ENCODE measurements at regions not wholly inside any gene's neighbourhood (a gene's known extent, or its start where the extent isn't known, plus 50 kb on each side); places are given as distances from the start of the nearest gene placed in this dataset.
A peak's percentile ranks its signal among the peaks of the same experiment; 100 is the strongest.

GRCh38 chr12:103011974-103012763 is 54.7 kb downstream of the ASCL1 start:
- no peak for DNase-seq

DNA sequence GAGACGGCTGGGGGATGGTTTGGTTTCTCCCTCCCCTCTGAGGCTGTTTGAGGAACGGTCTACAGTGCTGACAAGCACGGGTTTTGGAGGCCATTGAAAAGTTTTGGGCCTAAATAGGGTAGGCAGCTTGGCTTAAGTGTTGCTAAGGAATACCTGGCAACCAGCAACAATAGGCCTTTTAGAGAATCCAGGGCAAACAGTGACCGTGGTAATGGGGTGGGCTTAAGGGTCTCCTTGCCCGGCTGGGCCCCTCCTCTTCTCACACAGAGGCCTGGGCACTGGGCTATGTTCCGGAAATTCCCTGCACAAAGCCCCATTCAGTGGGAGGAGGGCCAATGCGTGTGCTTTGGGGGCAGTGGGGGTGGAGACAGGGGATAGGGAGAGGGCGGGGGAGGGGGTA is 55.4 kb downstream of the ASCL1 start:
- peak in 2 of 3 experiments; percentile 13 to 27 for DNase-seq

- DNase-seq: peak in 2 of 3 experiments; percentile 60 to 77
Measured at GRCh38 chr12:103013741-103014300, 56.3 kb downstream of the ASCL1 start.

DNA sequence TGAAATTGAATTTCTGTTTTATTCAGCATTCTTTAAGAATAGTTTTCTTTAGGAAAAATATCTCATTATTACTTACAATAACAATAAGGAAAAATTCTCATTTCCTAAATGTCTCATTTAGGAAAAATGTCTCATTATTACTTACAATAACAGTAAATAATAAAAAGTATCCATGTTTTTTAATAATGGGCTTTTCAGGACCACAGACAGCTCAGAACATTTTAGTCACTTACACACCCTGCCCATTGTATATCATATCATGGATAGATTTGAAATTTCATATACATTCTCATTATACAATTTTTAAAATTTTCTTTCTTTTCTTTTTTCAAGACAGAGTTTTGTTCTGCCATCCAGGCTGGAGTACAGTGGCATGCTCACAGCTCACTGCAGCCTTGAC is 58.9 kb downstream of the ASCL1 start:
- DNase-seq: no peak

- DNase-seq: no peak
Measured at GRCh38 chr12:103020839-103021238, 63.4 kb downstream of the ASCL1 start.

DNA sequence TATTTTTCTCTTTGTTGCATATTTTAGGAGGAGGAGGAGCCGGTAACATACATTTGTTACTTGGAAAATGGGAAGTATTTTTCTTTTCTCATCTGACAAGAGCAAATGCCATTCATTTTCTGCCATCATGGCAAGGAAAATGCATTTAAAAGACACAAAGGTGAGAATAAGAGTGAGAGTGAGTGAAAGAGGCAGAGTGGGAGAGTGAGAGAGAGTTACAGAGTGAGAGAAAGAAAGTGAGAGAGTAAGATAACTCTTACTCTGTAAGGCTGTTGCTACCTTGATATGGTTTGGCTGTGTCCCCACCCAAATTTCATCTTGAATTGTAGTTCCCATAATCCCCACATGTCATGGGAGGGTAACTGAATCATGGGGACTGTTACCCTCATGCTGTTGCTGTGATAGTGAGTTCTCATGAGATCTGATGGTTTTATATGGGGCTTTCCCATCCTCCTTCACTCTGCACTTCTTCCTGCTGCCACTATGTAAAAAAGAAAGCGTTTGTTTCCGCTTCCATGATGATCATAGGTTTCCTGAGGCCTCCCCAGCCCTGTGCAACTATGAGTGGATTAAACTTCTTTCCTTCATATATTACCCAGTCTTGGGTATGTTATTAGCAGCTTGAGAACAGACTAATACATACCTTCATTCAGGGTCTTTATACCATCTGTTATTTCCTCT is 64.2 kb downstream of the ASCL1 start:
- DNase-seq: no peak

DNA sequence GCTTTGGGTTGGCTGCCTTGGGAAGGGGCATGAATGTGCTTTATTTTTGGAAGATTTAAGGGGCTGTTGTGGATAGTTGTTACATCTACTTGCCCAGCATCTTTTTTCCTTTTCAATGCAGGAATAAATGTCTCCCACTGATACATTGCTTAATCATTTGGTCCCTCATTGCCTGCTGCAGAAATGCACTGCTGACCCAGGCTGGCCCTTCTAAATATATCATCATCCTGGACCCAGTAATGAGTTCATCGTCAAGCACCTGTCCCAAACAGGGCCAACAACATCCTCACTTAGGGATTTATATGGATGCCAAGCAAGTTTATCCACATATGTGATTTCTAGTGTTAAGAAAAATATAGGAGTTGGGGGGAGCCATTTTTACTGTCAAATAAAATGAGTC is 67.2 kb downstream of the ASCL1 start:
- DNase-seq: no peak

DNA sequence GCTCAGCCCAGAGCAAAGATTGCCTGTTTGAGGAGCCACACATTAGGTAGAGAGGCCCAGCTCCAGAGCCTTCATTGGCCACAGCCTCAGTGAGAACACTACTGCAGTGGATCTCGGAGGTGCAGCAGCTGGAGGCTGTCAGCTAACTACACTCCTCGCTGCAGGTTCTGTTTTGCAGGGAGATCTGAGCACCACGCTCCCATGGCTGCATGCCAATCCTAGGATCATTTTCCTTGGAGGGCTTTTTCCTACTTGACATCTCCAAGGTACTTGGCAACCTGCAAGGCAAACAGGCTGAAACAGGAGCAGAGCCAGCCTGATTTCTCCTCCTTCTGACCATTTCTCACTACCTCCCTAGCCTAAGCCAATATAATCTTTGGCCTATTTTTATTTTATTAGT is 69.2 kb downstream of the ASCL1 start:
- DNase-seq: peak; percentile 79 to 99 (median 95)

DNA sequence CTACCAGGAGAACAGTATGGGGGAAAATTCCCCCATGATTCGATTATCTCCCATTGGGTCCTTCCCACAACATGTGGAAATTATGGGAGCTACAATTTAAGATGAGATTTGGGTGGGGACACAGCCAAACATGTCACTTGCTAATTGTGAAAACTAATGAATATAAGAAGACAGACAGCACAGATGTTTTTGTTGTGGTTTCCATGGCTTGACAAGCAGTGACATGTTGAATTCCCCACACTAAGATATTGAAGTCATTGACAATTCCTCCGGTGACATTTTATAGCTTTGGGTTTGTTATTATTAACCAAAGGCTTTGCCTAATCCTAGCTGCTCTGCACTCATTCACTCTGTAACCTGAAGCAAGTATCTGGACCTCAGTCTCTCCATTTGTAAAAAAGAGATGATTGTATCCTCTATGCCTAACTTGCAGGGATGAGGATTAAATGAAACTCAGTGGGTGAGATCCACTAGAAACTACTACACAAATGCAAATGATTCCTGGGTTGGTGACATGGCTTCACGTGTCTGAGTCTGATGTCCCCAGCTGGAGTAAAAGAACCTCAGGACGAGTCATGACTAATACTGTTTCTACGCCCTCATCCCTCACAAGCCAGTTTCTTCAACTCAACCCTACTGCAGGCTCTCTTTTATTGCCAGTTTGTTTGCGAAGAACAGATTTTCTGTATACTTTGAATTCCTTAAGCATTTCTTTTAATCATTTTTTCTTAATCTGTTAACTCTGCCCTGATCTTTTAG is 71.6 kb downstream of the ASCL1 start:
- DNase-seq: peak in 1 of 3 experiments; percentile 74

- no peak for DNase-seq
Measured at GRCh38 chr12:103036581-103037214, 79.2 kb downstream of the ASCL1 start.

DNA sequence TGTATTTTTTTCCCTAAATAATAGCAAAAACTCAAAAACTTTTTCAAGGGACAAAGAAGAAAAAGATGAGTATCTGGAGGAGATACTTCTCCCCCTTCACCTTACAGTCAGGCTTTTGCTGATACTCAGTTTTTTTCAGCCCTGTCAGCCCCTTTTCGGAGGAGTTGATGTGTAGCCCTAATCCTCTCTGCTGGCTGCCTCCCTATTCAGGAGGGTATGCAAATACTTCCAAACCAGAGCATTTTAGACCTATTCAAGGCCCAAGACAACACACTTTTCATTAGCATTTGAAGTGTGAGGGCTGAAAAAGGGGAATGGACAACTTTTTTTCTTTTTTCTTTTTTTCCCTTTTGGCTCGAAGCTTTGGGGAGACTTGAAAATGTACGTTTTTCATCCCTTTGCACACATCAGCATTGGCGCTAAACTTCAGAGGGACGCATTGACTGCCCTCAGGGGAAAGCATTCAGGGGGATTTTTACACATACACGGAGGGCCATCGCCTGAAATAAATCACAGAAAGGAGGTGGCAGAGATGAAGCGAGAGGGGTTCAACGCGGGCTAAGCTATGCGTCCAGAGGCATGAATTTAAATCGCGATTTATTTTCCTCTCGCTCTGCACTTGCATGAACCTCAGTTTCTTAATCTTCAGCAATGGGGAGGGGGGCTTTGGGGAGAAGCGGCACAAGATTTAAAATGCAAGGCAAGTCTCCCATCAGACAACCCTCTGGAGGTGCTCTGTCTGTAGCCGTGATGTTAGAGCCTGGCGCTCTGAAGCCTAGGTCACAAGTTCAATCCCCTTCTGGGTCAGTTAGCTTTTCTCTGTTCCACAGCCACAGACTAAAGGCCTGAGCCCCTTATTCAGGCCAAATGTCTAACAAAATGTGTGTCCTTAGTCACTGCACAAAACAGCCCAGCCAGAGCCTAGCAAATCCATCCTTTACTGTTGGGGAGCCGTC is 86.3 kb downstream of the ASCL1 start:
- DNase-seq: no peak

DNA sequence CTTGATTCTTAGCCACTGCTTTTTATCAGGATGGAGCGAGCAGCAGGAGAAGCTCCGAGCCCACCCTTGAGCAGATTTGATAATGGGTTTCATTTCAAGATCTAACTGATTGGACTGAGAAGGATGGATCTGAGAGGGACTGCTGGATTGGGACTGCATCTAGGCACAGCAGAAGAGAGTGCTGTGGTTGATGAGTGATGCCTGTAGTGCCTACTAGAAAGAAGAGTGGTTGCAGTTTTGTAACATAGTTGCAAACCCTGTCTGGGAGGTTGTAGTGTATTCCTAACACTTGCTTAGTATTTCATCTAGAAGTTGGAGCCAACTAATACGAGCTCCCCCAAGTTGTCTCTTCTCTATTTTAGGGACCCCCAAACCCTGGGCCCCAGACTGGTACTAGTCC is 88.7 kb downstream of the ASCL1 start:
- no peak for DNase-seq

DNA sequence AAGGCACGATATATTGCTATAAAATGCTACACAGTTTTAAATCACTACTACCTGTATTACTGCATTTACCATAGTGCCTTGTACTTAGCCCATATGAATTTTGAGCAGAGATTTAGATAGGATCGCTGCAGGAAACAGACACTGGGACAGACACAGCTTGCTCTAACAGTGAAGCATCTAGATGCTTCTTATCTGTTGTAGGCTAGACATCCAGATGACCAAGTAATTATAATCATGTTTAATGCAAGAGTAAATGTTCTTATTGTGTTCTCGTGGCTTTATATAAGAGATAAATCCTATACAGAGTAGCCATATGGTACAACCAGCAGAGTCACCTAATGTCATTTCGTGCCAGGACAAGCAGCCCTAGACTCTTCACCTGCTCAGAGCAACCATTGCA is 92.8 kb downstream of the ASCL1 start:
- peak in 1 of 3 experiments; percentile 20 for DNase-seq

DNA sequence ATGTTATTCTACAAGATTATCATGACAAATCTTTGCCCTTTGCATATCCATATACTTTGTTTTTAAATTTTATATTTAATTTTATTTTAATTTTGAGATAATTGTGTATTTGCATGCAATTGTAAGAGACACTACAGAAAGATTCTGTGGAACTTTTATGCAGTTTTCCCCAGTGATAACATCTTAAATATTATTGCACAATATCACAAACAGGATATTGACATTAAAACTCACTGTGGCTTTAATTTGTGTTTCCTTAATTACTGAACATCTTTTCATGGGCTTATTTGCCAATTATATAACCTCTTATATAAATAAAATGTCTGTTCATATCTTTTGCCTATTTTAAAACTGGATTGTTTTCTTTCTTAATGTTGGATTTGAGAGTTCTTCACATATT is 95.6 kb downstream of the ASCL1 start:
- no peak for DNase-seq

GRCh38 chr12:103073630-103074029 is 116.2 kb downstream of the ASCL1 start:
- DNase-seq: no peak

DNA sequence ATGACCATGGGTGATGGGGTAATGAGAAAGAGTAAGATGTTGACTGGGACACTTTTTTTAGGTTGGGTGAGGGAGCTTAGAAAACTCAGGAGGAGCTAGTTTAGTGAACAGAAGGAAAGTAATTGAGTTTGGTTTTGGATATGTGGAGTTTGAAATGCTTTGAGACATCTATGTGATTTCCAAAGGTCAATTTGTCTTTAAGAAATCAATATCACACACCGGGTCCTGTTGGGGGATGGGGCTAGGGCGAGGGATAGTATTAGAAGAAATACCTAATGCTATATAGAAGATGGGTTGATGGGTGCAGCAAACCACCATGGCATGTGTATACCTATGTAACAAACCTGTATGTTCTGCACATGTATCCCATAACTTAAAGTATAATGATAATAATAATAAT is 118.4 kb downstream of the ASCL1 start:
- no peak for DNase-seq

DNA sequence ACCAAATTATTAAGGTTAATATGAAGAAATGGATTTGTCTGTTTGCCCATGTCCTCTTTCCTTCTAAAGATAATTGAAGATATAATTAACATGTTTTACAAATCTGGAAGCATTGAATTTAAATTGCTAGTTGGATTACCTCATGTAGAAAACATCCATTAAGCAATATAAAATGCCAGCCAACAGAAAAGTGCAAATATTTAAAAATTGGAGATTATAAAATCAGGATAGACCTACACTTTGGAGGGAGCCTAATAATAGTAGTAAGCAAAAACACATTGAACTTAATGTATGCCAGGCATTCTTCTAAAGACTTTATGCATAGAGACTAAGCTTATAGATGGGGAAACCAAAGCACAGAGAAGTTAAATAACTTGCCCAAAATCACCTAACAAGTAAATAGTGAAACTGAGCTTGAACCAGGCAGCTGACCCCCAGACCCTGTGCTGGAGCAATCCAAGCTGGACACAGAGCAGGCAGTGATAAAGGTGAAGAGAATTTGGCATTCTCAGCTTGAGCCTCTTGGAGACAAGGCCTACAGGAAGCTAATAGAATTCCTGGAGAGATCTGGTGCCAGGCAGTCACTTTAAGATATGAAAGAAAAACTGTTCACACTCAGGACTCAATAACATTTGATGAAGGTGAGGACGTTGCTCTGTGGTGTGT is 119.8 kb downstream of the ASCL1 start:
- DNase-seq: peak in 1 of 3 experiments; percentile 51

DNA sequence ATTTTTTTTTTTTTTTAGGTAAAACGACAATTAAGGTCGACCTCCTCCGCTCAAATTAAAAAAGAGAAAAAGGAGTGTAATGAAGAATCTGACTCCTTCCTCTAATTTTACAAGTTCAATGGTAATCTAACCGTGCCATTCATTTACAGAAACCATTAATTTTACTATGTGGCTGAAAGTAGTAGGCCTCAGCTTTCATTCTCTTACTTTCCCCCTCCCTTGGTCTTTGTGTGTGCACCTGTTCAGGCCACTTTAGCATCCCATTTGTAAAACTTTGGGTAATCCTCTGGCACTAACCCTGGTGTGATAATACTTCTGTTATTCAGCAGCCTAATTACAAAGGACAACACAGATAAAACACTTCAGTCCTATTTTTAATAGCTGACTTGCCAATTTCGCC is 128.1 kb downstream of the ASCL1 start:
- DNase-seq: peak; percentile 23 to 85 (median 32)

- DNase-seq: no peak
Measured at GRCh38 chr12:103086471-103086870, 129.0 kb downstream of the ASCL1 start.

DNA sequence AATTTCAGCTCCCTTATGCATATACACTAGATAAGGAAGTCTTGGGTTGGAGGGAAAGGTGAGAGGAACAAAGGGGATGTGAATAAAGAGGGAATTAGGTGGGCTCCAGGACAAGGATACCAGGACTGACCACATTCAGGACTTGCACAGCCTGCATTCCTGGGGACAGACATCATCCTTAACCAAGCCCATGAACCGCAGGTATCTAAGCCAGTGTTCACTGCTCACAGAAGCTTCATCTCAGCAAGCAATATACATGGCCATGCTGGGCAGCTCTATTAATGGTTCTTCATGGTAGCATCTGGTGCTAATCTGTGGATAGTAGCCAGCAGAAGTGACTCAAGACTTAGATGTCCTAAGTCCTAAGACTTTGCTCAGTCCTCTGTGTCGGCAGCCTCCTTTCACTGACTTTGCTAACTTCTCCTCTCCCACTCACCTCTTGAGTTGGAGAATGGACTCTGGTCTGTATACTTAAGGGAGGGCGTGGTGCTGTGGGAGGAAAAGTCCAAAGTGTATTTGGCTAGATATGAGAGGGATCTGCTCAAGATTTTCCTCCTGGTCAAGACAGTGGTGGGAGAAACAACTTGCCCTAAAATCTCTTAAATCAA is 136.1 kb downstream of the ASCL1 start:
- no peak for DNase-seq

DNA sequence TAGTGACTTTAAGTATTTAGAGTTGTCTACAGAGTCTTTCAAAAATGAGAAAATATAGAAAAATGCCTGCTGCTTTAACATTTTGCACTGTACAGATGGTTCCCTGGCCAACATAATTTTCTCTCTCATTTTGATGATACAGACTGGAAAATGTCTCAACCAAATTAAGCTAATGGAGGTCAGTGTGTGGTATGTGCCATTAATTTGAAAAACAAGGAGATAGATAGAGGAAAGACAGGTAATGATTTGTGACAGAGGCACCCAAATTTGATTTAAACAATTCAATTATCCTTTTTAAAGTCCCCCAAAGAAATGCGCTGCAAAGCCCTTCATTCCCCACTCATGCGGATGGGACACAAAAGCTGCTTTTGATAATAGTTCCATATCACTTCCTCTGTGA is 140.0 kb downstream of the ASCL1 start:
- no peak for DNase-seq

Measured in NCI-H1417 (cell line).